Glomerular visceral epithelial cell (primary cell): ENCODE measurements at regions not wholly inside any gene's neighbourhood (a gene's known extent, or its start where the extent isn't known, plus 50 kb on each side); places are given as distances from the start of the nearest gene placed in this dataset.
"Not testable (repeated sequence)": the region's sequence is repeated elsewhere in the genome, so short reads cannot be mapped to it uniquely, and the experiment has no call there.

Source experiments
- DNase-seq: peaks from one replicate; pipeline ENCODE4 v3.0.0-alpha.2; 2016; ENCODE audit errors: extremely low spot score

GRCh38 chr13:47892374-47892773 lies 108.7 kb downstream of the SUCLA2 start:
- no peak for DNase-seq

DNA sequence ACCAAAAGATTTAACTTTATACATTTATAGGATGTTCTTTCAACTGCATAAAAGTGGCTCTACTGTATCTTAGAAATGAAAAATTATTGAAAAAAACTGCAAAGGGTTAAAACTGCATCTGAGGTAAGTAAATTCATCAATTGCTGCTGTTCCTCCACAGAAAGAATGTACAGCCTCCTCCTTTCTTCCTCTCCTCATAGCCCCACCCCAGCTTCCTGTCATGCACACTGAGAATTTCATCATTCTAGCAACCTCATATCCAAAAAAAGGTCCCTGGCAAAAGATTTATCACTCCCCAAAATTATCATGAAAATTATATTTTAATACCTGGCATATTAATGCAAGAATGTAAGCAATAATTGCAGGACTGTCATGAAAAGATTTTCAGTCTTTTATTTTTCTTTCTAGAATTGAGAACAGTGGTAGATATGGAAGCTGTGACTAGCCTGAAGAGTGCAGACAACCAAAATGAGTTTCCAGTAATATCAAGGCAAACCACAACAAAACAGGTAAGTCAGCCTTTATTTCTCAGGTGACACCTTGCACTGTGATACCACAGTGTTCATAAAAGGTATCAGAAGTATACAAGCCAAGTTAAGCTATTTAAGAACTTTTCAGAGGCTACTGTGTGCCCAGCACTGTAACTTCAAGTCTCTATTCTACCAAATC lies 110.8 kb downstream of the SUCLA2 start:
- no peak for DNase-seq

DNA sequence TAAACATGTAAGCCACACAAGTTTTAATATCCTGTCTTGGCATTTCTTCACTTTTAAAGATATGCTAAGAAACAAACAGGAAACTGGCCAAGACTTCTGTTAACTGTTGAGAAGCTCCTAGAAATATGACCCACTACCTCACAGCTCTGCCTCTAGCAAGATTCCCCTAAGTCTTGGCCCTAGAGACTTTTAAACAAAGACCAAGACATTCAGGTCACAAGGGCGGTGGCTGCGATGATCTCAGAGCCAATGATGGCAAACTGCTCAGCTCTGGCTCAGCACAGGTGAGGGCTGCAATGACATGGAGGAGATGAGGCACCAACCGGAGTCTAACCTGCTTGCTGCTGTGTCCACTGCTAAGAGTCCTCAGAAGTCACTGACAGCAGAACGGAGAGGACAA lies 114.8 kb downstream of the SUCLA2 start:
- DNase-seq, result no peak

DNA sequence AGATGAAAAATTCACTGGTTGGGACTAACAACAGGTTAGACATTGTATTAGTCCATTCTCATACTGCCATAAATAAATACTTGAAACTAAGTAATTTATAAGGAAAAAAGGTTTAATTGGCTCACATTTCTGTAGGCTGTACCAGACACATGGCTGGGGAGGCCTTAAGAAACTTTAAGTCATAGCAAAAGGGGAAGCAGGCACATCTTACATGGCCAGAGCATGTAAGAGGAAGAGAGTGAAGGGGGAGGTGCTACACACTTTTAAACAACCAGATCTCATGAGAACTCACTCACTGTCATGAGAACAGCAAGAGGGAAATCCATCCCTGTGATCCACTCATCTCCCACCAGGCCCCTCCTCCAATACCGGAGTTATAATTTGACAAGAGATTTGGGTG lies 125.9 kb downstream of the SUCLA2 start:
- no peak for DNase-seq

DNA sequence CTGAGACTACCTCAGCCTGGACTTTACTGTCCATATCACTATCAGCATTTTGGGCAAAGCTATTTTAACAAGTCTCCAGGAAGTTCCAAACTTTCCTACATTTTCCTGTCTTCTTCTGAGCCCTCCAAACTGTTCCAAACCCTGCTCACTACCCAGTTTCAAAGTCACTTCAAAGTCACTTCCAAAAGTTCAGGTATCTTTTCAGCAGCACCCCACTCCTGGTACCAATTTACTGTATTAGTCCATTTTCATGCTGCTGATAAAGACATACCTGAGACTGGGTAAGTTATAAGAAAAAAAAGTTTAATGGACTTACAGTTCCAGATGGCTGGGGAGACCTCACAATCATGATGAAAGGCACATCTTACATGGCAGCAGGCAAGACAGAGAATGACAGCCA lies 127.1 kb downstream of the SUCLA2 start:
- not testable (repeated sequence) for DNase-seq

DNA sequence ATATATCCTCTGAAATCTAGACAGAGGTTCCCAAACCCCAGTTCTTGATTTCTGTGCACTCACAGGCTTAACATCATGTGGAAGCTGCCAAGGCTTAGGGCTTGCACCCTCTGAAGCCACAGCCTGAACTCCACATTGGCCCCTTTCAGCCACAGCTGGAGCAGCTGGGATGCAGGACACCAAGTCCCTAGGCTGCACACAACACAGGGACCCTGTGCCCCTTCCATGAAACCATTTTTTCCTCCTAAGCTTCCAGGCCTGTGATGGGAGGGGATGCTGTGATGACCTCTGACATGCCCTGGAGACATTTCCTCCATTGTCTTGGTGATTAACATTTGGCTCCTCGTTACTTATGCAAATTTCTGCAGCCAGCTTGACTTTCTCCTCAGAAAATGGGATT lies 127.8 kb downstream of the SUCLA2 start:
- not testable (repeated sequence) for DNase-seq

- DNase-seq, result peak; percentile 40
These were observed 131.3 kb downstream of the SUCLA2 start for GRCh38 chr13:47869776-47870175.

DNA sequence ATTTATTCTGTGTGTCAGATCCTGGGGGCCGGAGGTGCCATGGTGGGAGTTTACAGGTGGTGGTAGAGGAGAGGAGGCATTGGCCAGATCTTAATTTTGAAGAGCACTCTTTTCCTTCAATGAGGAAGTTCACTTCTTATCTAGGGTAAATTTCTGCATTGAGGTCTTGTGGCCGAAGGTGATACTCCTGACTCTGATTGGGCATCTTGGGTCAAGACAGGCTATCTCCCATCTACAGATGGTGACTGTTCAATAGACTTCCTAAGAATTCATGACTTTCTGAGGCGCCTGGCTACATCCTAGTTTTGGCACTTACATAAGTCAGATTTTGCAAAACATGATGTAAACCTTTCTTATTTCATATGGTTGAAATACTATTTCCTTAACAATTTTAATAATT lies 135.2 kb downstream of the SUCLA2 start:
- no peak for DNase-seq

DNA sequence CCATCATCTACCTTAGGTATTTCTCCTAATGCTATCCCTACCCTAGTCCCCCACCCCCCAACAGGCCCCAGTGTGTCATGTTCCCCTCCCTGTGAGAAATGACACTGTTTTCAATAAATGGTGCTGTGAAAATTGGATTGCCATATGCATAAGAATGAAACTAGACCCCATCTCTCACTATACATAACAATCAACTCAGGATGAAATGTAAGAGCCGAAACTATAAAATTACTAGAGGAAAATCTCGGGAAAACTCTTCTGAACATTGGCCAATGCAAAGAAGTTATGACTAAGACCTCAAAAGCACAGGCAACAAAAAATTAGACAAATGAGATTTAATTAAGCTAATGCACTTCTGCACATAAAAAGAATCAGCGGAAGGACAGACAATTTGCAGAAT lies 138.2 kb downstream of the SUCLA2 start:
- no peak for DNase-seq

DNA sequence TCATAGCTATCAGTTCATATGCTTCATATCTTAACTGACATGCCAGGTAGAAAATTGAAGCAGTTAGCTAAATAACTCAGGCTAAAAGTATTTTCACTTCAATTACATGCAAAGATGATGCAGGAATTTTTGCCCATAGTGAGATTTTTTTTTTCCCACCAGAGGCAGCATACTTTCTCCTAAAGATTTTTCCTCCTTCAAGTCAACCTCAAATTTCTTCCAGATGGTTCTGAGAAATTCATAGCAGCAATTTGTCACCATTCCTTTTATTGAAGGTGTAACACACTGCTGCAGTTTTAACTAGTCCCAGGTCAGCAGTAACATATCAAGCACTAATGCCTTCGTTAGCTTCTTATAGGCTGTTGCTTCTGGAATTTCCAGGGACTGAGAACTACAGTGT lies 141.9 kb downstream of the SUCLA2 start:
- no peak for DNase-seq

DNA sequence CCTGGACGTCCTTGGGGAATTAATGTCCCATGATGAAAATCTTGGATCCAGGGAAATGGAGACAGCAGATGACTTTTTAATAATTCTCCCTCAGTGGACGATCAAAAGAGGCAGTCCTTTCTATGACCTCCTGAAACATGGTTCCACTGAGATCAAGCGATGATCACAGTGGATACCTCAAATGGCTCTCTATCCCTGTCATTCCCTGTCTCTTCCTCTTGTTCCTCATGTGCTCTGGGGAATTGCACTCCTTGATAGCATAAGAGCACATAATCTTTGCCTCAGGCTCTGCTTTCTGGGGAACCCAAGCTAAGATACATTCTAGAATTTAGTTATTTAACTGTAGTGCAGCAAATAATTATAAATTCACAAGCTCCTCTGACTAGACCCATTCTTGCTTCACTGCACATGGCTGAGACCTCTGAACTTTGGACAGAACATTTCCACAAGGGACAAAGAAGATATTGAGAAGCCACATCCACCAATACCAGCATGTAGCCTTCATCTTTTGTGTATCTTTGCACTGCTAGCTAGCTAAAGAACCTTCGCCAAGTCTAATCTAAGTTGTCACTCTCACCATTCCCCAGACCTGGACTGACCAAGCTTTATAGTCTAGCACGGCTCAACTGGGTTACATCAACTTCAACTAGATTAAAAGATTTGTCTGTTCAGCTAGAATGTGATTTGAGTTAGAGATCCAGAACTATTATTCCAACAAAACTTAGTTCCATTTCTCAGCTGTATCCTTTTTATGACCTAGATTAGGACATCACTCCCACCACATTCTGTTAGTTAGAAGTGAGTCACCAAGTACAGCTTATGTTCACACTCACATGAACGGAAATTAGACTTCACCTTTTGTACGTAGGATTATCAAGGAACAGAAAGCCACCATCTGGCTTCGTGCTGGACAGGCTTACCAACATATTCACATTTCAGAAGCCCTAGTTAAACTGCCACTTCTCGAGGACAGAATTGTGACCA lies 142.7 kb downstream of the SUCLA2 start:
- peak; percentile 53 for DNase-seq

DNA sequence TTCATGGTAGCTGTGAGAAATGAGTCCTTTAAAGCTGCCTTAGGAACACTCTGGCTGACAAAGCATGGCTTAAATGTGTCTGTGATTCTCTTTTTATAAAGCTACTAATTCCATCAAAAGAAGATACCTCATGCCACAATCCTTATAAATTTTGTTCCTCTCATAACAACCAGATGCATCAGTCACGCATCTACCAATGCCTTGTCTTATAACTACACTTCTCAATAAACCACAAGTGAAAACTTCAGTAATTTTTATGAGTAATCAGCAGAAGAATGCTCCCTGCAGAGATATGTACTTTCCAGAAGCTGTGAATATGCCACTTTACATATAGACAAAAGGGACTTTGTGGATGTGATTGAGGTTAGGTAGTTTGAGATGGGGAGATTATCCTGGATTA lies 147.8 kb downstream of the SUCLA2 start:
- peak; percentile 72 for DNase-seq

DNA sequence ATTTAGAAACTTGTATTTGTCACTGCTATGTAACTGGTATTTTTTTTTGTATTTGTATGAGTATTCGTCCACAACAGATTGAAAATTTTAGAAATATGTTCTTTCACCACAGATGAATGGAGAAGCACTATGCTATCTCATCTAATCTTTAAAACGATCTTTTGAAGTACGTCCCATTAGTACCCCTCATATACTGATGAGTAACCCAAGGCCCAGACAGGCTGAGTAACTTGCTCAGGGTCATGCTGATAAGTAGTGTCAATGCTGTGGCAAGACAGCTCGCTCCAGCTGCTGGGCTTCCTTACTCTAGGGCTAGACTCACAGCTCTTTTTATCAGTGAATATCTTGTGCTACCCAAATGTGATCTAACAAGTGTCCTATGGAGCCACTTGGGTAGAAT lies 154.2 kb downstream of the SUCLA2 start:
- no peak for DNase-seq

- peak; percentile 54 for DNase-seq
These were observed 155.1 kb downstream of the SUCLA2 start for GRCh38 chr13:47845981-47846380.

- DNase-seq, result peak; percentile 41
These were observed 158.1 kb downstream of the SUCLA2 start for GRCh38 chr13:47843005-47843404.

DNA sequence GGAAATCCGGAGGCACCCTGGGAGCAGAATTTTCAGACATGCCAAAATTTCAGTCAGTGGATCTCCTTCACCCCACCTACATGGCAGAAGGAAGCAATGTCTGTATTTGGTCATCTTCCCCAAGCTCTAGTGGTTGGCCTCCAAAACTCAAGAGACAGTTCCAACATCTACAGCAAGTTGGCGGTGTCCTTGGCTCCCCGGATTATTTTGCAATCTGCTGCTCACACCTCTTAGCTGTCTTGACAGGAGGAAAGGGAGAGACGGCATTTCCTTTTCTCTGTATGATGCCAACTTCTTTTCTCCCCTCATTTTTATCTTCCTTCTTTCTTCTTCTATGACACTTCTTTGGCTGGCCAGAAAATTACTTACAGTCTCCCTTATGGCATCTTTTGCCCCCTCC lies 159.9 kb downstream of the SUCLA2 start:
- DNase-seq, result no peak

GRCh38 chr13:47837906-47838305 lies 163.2 kb downstream of the SUCLA2 start:
- no peak for DNase-seq

- DNase-seq, result no peak
These were observed 163.8 kb downstream of the SUCLA2 start for GRCh38 chr13:47837104-47837880.

DNA sequence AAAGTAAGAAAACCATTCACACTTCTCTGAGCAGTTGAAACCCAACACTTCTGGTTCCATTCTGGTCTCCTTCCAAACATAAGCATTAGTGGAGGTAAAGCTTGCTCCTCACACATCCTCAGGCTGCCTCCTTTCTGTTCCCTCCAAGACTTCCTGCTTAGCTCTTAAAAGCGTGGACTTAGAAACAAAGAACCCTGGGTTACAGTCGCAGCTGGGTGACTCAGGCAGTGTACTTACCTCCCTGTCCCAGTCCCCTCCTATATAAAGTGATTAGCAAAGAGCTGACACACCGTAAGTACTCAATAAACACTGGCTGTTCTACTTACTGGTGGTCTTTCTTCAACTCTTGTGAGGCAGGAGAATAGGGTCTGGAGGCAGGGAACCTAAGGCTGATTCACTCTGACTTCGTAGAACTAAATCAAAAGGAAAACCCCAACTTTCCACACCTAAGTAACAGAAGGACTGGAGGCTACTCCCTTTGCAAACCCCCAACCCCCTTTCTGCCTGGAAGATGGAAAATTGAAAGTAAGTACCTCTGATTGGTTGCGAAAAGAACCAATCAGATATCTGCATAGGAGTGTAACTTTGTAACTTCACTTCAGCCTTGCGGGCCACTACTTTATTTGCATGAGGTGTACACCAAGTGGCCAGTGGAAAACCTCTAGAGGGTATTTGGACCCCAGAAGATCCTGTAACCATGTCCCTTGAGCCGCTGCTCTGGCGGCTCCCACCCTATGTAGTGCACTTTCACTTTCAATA lies 165.4 kb downstream of the SUCLA2 start:
- no peak for DNase-seq

- no peak for DNase-seq
These were observed 168.6 kb downstream of the SUCLA2 start for GRCh38 chr13:47832458-47832972.

GRCh38 chr13:47831265-47831664 lies 169.8 kb downstream of the SUCLA2 start:
- no peak for DNase-seq
